Stimulated activated CD4-positive, alpha-beta T cell treated with anti-CD3 and anti-CD28 coated beads, Interleukin-4, amount 100 ng/mL, for 48 hours (primary cell): ENCODE measurements at regions not wholly inside any gene's neighbourhood (a gene's known extent, or its start where the extent isn't known, plus 50 kb on each side); places are given as distances from the start of the nearest gene placed in this dataset.
"Not testable (repeated sequence)": the region's sequence is repeated elsewhere in the genome, so short reads cannot be mapped to it uniquely, and the experiment has no call there.

Experiments
- DNase-seq, 2 donors: peaks; one replicate each; pipeline ENCODE4 v3.0.0-alpha.2; 2020; ENCODE audit warnings: low read depth in 2 of 2

- DNase-seq, result not testable (repeated sequence)
Measured at GRCh38 chr10:45250694-45251075, 64.7 kb downstream of the OR13A1 start.
